IMR-90 (cell line): ENCODE measurements at regions not wholly inside any gene's neighbourhood (a gene's known extent, or its start where the extent isn't known, plus 50 kb on each side); places are given as distances from the start of the nearest gene placed in this dataset.

ENCODE experiments used
- BHLHE40 ChIP-seq: fragments of 150-350 bp; IDR thresholded peaks from 2 replicates; pipeline ENCODE4 v1.6.1; 2016; ENCODE audit warnings: mild to moderate bottlenecking, low read depth, low read length
- CEBPB ChIP-seq: IDR thresholded peaks from 2 replicates; pipeline ENCODE4 v1.6.1; 2012; ENCODE audit warnings: low read depth, low read length, improper control_type of control experiment
- ELK1 ChIP-seq: fragments of 150-350 bp; IDR thresholded peaks from 2 replicates; pipeline ENCODE4 v1.6.1; 2016; ENCODE audit warnings: low read depth, mild to moderate bottlenecking, low read length, moderate library complexity, borderline replicate concordance
- MAFK ChIP-seq: IDR thresholded peaks from 2 replicates; pipeline ENCODE4 v1.6.1; 2012; ENCODE audit warnings: low read depth, low read length, improper control_type of control experiment
- MAZ ChIP-seq: IDR thresholded peaks from 2 replicates; pipeline ENCODE4 v1.6.1; 2012; ENCODE audit warnings: low read depth, mild to moderate bottlenecking, low read length, improper control_type of control experiment, moderate library complexity, borderline replicate concordance
- MXI1 ChIP-seq: IDR thresholded peaks from 2 replicates; pipeline ENCODE4 v1.6.1; 2012; ENCODE audit warnings: low read depth, mild to moderate bottlenecking, low read length, moderate library complexity, borderline replicate concordance
- NFE2L2 ChIP-seq: fragments of 150-350 bp; IDR thresholded peaks from 2 replicates; pipeline ENCODE4 v1.6.1; 2016; ENCODE audit warnings: low read depth, mild to moderate bottlenecking, low read length
- POLR2A ChIP-seq: IDR thresholded peaks from 2 replicates; pipeline ENCODE4 v1.6.1; 2012; ENCODE audit warnings: mild to moderate bottlenecking, low read depth, low read length
- RAD21 ChIP-seq: IDR thresholded peaks from 2 replicates; pipeline ENCODE4 v1.6.1; 2012; ENCODE audit warnings: low read length, improper control_type of control experiment
- RCOR1 ChIP-seq: IDR thresholded peaks from 2 replicates; pipeline ENCODE4 v1.6.1; 2012; ENCODE audit warnings: mild to moderate bottlenecking, low read length, improper control_type of control experiment; ENCODE audit not compliant: insufficient replicate concordance
- RFX5 ChIP-seq: IDR thresholded peaks from 2 replicates; pipeline ENCODE4 v1.8.0; 2012; ENCODE audit warnings: low read depth, mild to moderate bottlenecking, low read length, moderate library complexity
- TF ChIP-seq, protein P1 (sequence below): conservative IDR thresholded peaks from 2 replicates; pipeline ENCODE4 v1.5.1; 2012; ENCODE audit warnings: mild to moderate bottlenecking, low read depth, low read length, improper control_type of control experiment

- no peak for TF ChIP-seq POLR2A
- TF ChIP-seq, protein P1, sequence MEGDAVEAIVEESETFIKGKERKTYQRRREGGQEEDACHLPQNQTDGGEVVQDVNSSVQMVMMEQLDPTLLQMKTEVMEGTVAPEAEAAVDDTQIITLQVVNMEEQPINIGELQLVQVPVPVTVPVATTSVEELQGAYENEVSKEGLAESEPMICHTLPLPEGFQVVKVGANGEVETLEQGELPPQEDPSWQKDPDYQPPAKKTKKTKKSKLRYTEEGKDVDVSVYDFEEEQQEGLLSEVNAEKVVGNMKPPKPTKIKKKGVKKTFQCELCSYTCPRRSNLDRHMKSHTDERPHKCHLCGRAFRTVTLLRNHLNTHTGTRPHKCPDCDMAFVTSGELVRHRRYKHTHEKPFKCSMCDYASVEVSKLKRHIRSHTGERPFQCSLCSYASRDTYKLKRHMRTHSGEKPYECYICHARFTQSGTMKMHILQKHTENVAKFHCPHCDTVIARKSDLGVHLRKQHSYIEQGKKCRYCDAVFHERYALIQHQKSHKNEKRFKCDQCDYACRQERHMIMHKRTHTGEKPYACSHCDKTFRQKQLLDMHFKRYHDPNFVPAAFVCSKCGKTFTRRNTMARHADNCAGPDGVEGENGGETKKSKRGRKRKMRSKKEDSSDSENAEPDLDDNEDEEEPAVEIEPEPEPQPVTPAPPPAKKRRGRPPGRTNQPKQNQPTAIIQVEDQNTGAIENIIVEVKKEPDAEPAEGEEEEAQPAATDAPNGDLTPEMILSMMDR, result no peak
- no peak for TF ChIP-seq RCOR1
- no peak for TF ChIP-seq RAD21
- no peak for TF ChIP-seq ELK1
- TF ChIP-seq BHLHE40, result no peak
- TF ChIP-seq MXI1, result no peak
- TF ChIP-seq MAFK, result peak; percentile 88
- TF ChIP-seq RFX5, result no peak
- no peak for TF ChIP-seq CEBPB
- no peak for TF ChIP-seq NFE2L2
- no peak for TF ChIP-seq MAZ
Measured at GRCh38 chr9:13588151-13589033, 308.9 kb upstream of the MPDZ start.
